SK-N-SH (cell line): ENCODE measurements at regions not wholly inside any gene's neighbourhood (a gene's known extent, or its start where the extent isn't known, plus 50 kb on each side); places are given as distances from the start of the nearest gene placed in this dataset.

Experiments used
- CTCF ChIA-PET: fragments of 300-600, 350-600 bp; formaldehyde crosslinking; extraction: SDS; loops from one replicate; lab custom pipeline; 2021; lab: Yijun Ruan, JAX
- POLR2A ChIA-PET: fragments of 350-600 bp; sonication (Branson Sonifier 250); formaldehyde crosslinking; extraction: SDS; loops from one replicate; lab custom pipeline; 2020; ENCODE audit warnings: antibody characterized with exemption, inconsistent platforms; lab: Yijun Ruan, JAX
- DNase-seq: peaks from one replicate; pipeline ENCODE4 v3.0.0; 2012
- H2AFZ ChIP-seq: fragments of 200-600 bp; sonication (generic); 2 replicates; pipeline ENCODE4 v1.8.1; 2016; ENCODE audit warnings: antibody characterized with exemption, mild to moderate bottlenecking, low read depth
- H3F3A ChIP-seq: fragments of 200-600 bp; sonication (generic); replicated peaks from 2 replicates; pipeline ENCODE3; 2016; ENCODE audit warnings: antibody characterized with exemption, mild to moderate bottlenecking; ENCODE audit not compliant: insufficient read depth
- H3K27ac ChIP-seq, 2 experiments: fragments of 200-500 bp in 1 of 2; fragments of 200-600 bp in 1 of 2; sonication (Bioruptor generic) in 1 of 2; sonication (generic), shearing (Covaris generic) in 1 of 2; 2 replicates each; pipeline versions ENCODE4 v1.5.1 to v1.6.1; 2014 to 2016; ENCODE audit warnings: low read depth in 2 of 2, inconsistent platforms in 1 of 2, low read length in 1 of 2, mild to moderate bottlenecking in 1 of 2, mixed read lengths in 1 of 2
- H3K27me3 ChIP-seq: fragments of 200-600 bp; sonication (generic), shearing (Covaris generic); 2 replicates; pipeline ENCODE4 v1.6.1; 2016; ENCODE audit warnings: mixed run types; ENCODE audit not compliant: insufficient read depth
- H3K36me3 ChIP-seq, 2 experiments: fragments of 200-500 bp in 1 of 2; fragments of 200-600 bp in 1 of 2; sonication (Bioruptor generic) in 1 of 2; sonication (generic) in 1 of 2; replicated peaks in 1 of 2; 2 replicates each; pipeline versions ENCODE3 to v1.5.1; 2014 to 2016; ENCODE audit warnings: low read length in 1 of 2, mild to moderate bottlenecking in 1 of 2; ENCODE audit not compliant: insufficient read depth in 2 of 2, control insufficient read depth in 1 of 2
- H3K4me1 ChIP-seq, 2 experiments: fragments of 200-500 bp in 1 of 2; fragments of 200-600 bp in 1 of 2; sonication (Bioruptor generic) in 1 of 2; sonication (generic), shearing (Covaris generic) in 1 of 2; 2 replicates each; pipeline versions ENCODE4 v1.5.1 to v1.6.1; 2014 to 2016; ENCODE audit warnings: low read depth in 1 of 2, low read length in 1 of 2, mixed run types in 1 of 2; ENCODE audit not compliant: insufficient read depth in 2 of 2, control insufficient read depth in 1 of 2
- H3K4me2 ChIP-seq: fragments of 200-600 bp; sonication (generic), shearing (Covaris generic); 2 replicates; pipeline ENCODE4 v1.6.1; 2017; ENCODE audit warnings: mixed run types
- H3K4me3 ChIP-seq, 2 experiments: fragments of 200-500 bp in 1 of 2; fragments of 200-600 bp in 1 of 2; sonication (Bioruptor generic) in 1 of 2; sonication (generic), shearing (Covaris generic) in 1 of 2; 2 replicates each; pipeline versions ENCODE4 v1.5.1 to v1.8.1; 2014 to 2016; ENCODE audit warnings: low read depth in 2 of 2, inconsistent platforms in 1 of 2, low read length in 1 of 2, mild to moderate bottlenecking in 1 of 2, mixed read lengths in 1 of 2, moderate library complexity in 1 of 2
- H3K79me2 ChIP-seq: fragments of 200-600 bp; sonication (generic); 2 replicates; pipeline ENCODE4 v1.8.1; 2017; ENCODE audit warnings: mild to moderate bottlenecking; ENCODE audit not compliant: insufficient read depth
- H3K9ac ChIP-seq: fragments of 200-600 bp; sonication (generic); 2 replicates; pipeline ENCODE4 v1.6.1; 2017; ENCODE audit warnings: mixed run types
- H3K9me2 ChIP-seq: fragments of 200-600 bp; sonication (generic); 2 replicates; pipeline ENCODE4 v1.6.1; 2017; ENCODE audit warnings: mixed run types
- H3K9me3 ChIP-seq: fragments of 200-600 bp; sonication (generic); 2 replicates; pipeline ENCODE4 v1.6.1; 2017; ENCODE audit warnings: mixed run types, mild to moderate bottlenecking, moderate library complexity
- H4K20me1 ChIP-seq: fragments of 200-600 bp; sonication (generic); 2 replicates; pipeline ENCODE4 v1.6.1; 2017; ENCODE audit warnings: mild to moderate bottlenecking, mixed run types; ENCODE audit not compliant: insufficient read depth
- FOSL2 ChIP-seq: IDR thresholded peaks from 2 replicates; pipeline ENCODE4 v1.4.0; 2012; ENCODE audit warnings: low read depth, mild to moderate bottlenecking, moderate library complexity, borderline replicate concordance
- GATA2 ChIP-seq: sonication (generic); formaldehyde crosslinking; IDR thresholded peaks from 2 replicates; pipeline ENCODE4 v1.5.0; 2020; ENCODE audit warnings: mild to moderate bottlenecking, missing genetic modification reagents
- IRF3 ChIP-seq: fragments of 150-350 bp; IDR thresholded peaks from 2 replicates; pipeline ENCODE4 v1.6.1; 2016; ENCODE audit warnings: mild to moderate bottlenecking, low read depth, low read length
- JUND ChIP-seq: IDR thresholded peaks from 2 replicates; pipeline ENCODE4 v1.4.0; 2012
- MXI1 ChIP-seq: IDR thresholded peaks from 2 replicates; pipeline ENCODE4 v1.6.1; 2012; ENCODE audit warnings: mild to moderate bottlenecking, low read depth, low read length, improper control_type of control experiment
- NFIC ChIP-seq: IDR thresholded peaks from 2 replicates; pipeline ENCODE4 v1.4.0; 2012; ENCODE audit warnings: borderline replicate concordance
- RAD21 ChIP-seq: IDR thresholded peaks from 2 replicates; pipeline ENCODE4 v1.6.1; 2012; ENCODE audit warnings: mild to moderate bottlenecking, low read length
- REST ChIP-seq: IDR thresholded peaks from 2 replicates; pipeline ENCODE4 v1.6.1; 2012; ENCODE audit warnings: mild to moderate bottlenecking, low read depth, low read length, moderate library complexity
- TEAD4 ChIP-seq: IDR thresholded peaks from 2 replicates; pipeline ENCODE4 v1.4.0; 2012; ENCODE audit warnings: mild to moderate bottlenecking, borderline replicate concordance; ENCODE audit not compliant: insufficient read depth
- USF1 ChIP-seq: IDR thresholded peaks from 2 replicates; pipeline ENCODE4 v1.4.0; 2012; ENCODE audit warnings: low read depth, borderline replicate concordance
- USF2 ChIP-seq: fragments of 150-350 bp; IDR thresholded peaks from 2 replicates; pipeline ENCODE4 v1.6.1; 2017; ENCODE audit warnings: antibody characterized with exemption, low read length, low read depth, borderline replicate concordance
- ZBTB33 ChIP-seq: IDR thresholded peaks from 2 replicates; pipeline ENCODE4 v1.4.0; 2012; ENCODE audit warnings: low read depth, borderline replicate concordance
- WGBS: methylation state at CpG from one replicate; pipeline ENCODE4 v1.1.6; 2017; ENCODE audit warnings: low lambda C conversion rate; 5-methylcytosine and 5-hydroxymethylcytosine counted together

GRCh38 chr1:244150665-244151064 is 99.6 kb downstream of the ZBTB18 start (continued):
- TF ChIP-seq ZBTB33 (no peak), TEAD4 (no peak), USF2 (no peak)

GRCh38 chr1:244151537-244151936 is 100.5 kb downstream of the ZBTB18 start:
- Histone ChIP-seq H3K4me2 (no peak overlapping the region), H3K27me3 (no peaks in the 10 kb centered on the region), H3K36me3 (no peaks in the 10 kb centered on the region), H4K20me1 (no peaks in the 10 kb centered on the region), H3K79me2 (no peaks in the 10 kb centered on the region), H2AFZ (no peak overlapping the region), H3K4me3 (no peak overlapping the region), H3F3A (no peaks in the 10 kb centered on the region), H3K9me2 (no peaks in the 10 kb centered on the region), H3K27ac (no peak overlapping the region), H3K9me3 (no peaks in the 10 kb centered on the region), H3K9ac (no peak overlapping the region), H3K4me1 (peaks cover 0 to 4% of the 10 kb centered on the region in 2 experiments; a peak in 1 of 4 replicates)
- WGBS: 91% methylated on average over 4 of the region's 4 CpGs
- TF ChIP-seq RAD21 (no peak), NFIC (no peak), FOSL2 (no peak), GATA2 (CRISPR knock-in tag) (no peak), MXI1 (no peak), USF2 (no peak), IRF3 (no peak), USF1 (no peak), JUND (no peak), REST (no peak)
- ChIA-PET POLR2A (no interaction called here), CTCF (no interaction called here)
- no peak for DNase-seq
